Lung (tissue), 11 donors: ENCODE measurements at regions not wholly inside any gene's neighbourhood (a gene's known extent, or its start where the extent isn't known, plus 50 kb on each side); places are given as distances from the start of the nearest gene placed in this dataset.

ENCODE experiments used
- ATAC-seq: fragments of 200-7000 bp; cut with Tn5 transposase; one replicate; pipeline ENCODE4 v1.9.1; 2020; ENCODE audit warnings: moderate number of reproducible peaks; ENCODE audit not compliant: insufficient read depth, low FRiP score
- DNase-seq, 3 donors: peaks; one replicate each; pipeline ENCODE4 v3.0.0-alpha.2; 2013 to 2017
- H3K27ac ChIP-seq, 2 donors: one replicate each; pipeline ENCODE4 v1.5.1; 2013; ENCODE audit warnings: mild to moderate bottlenecking in 2 of 2, moderate library complexity in 2 of 2, control low read depth in 1 of 2, inconsistent platforms in 1 of 2, low read depth in 1 of 2, low read length in 1 of 2
- H3K27me3 ChIP-seq, 3 donors: one replicate each; pipeline ENCODE4 v1.5.1; 2013; ENCODE audit warnings: low read length in 2 of 3; ENCODE audit not compliant: control insufficient read depth in 3 of 3, insufficient read depth in 3 of 3
- H3K36me3 ChIP-seq, 4 donors: one replicate each; pipeline ENCODE4 v1.5.1; 2013; ENCODE audit warnings: low read length in 4 of 4, mild to moderate bottlenecking in 1 of 4, moderate library complexity in 1 of 4; ENCODE audit not compliant: control insufficient read depth in 4 of 4, insufficient read depth in 4 of 4
- H3K4me1 ChIP-seq, 5 donors: one replicate each; pipeline ENCODE4 v1.5.1; 2013; ENCODE audit warnings: low read length in 5 of 5, mild to moderate bottlenecking in 2 of 5, moderate library complexity in 1 of 5; ENCODE audit not compliant: control insufficient read depth in 5 of 5, insufficient read depth in 5 of 5
- H3K4me3 ChIP-seq: one replicate; pipeline ENCODE4 v1.5.1; 2013; ENCODE audit warnings: mild to moderate bottlenecking, control low read depth, moderate library complexity
- H3K9ac ChIP-seq, 2 donors: one replicate each; pipeline ENCODE4 v1.5.1; 2013; ENCODE audit warnings: low read length in 2 of 2, control low read depth in 1 of 2; ENCODE audit not compliant: insufficient read depth in 1 of 2
- H3K9me3 ChIP-seq, 4 donors: one replicate each; pipeline ENCODE4 v1.5.1; 2013; ENCODE audit warnings: low read length in 3 of 4, mild to moderate bottlenecking in 1 of 4, moderate library complexity in 1 of 4; ENCODE audit not compliant: control insufficient read depth in 4 of 4, insufficient read depth in 3 of 4
- WGBS, 2 donors: extraction: QIAGEN DNeasy Blood & Tissue Kit; methylation state at CpG; one replicate each; pipeline ENCODE4 v1.1.7; 2013; 5-methylcytosine and 5-hydroxymethylcytosine counted together
- TF ChIP-seq, protein P1 (sequence below): IDR thresholded peaks from 2 replicates; pipeline ENCODE4 v1.5.1; 2012; ENCODE audit warnings: mild to moderate bottlenecking; ENCODE audit errors: control extremely low read depth, extremely low read depth
- donor health status: control.
- donor health status: control.
- donor health status: Bipolar disorder and iron deficiency.
- donor health status: healthy.
- donor health status: DM: yes; HTN: yes; CAD: no.

DNA sequence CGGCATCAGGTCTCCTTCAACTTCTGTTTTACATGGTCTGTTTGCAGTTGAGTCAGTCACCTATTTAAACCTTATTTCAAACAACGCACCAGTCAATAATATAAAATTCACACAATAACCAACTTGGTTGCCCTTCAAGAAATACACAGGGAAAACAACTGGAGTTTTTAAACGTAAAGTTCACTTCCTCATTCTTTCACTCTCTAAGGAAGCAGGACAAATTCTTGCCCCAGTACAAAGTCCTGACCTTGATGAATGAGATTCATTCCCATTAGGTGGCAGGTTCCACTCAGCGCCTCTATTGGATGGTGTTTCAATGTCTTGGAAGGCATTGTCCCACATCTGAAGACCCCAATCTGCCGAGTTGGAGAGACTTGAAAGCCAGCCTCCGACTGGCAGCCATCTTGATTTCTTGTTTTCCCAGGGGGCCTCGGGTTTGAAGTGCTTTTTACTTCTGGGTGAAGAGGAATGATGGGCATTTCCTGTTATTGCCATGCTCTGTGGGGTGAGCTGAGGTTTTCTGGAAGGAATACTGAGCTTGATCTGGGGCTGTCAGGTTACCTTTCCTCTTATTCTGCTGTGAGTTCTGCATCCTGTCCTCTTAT, 105.0 kb downstream of the ACER2 start:
- no peak for DNase-seq
- no peak for ATAC-seq
- H3K27ac ChIP-seq, result no peak overlapping the region
- no peak overlapping the region for H3K4me3 ChIP-seq
- WGBS, 2 donors, result 61 to 69% methylated on average over 7 of the region's 7 CpGs
- TF ChIP-seq, protein P1, sequence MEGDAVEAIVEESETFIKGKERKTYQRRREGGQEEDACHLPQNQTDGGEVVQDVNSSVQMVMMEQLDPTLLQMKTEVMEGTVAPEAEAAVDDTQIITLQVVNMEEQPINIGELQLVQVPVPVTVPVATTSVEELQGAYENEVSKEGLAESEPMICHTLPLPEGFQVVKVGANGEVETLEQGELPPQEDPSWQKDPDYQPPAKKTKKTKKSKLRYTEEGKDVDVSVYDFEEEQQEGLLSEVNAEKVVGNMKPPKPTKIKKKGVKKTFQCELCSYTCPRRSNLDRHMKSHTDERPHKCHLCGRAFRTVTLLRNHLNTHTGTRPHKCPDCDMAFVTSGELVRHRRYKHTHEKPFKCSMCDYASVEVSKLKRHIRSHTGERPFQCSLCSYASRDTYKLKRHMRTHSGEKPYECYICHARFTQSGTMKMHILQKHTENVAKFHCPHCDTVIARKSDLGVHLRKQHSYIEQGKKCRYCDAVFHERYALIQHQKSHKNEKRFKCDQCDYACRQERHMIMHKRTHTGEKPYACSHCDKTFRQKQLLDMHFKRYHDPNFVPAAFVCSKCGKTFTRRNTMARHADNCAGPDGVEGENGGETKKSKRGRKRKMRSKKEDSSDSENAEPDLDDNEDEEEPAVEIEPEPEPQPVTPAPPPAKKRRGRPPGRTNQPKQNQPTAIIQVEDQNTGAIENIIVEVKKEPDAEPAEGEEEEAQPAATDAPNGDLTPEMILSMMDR, result no peak
- no peaks in the 10 kb centered on the region for H3K4me1 ChIP-seq
- peaks cover 0 to 2% (median 0%) of the 10 kb centered on the region in 4 donors for H3K9me3 ChIP-seq
- H3K36me3 ChIP-seq, result no peaks in the 10 kb centered on the region
- no peaks in the 10 kb centered on the region for H3K27me3 ChIP-seq
- no peak overlapping the region for H3K9ac ChIP-seq

DNA sequence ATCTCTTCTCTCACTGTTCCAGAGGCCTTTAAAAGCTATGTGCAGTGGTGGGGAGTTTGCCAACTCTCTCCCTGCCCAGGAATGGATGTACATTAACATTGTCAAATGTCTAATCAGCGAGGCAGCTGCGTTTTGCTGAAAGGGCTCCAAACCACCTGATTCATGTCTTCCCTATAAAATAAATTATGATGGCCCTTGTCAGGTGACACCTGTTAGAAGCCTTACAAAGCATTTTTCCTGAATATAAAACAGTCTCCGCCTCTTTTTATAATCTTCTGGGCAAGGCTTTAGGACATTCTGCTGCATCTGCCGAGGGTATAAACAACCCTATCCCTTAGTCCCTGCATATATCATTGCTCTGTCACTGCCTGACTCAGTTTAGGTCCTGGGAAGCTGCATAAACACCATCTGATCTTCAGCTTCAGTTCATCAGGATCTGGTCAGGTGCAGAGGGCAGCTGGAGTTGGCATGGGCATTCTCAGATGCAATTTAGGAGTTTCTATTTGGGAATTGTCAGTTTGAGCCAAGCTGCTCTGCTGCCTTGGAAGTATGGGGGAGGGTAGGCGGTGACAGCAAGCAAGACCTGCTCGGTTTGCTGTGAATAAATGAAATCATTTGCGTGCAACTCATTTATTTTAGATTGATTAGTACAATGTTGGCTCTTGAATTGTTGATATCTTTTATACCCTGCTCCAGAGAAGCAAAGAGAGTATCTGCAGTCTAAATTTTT, 103.5 kb downstream of the ACER2 start:
- 76 to 78% methylated on average over 7 of the region's 7 CpGs for WGBS, 2 donors
- Histone ChIP-seq H3K27ac (no peak overlapping the region), H3K9ac (no peak overlapping the region), H3K4me3 (no peak overlapping the region), H3K36me3 (no peaks in the 10 kb centered on the region), H3K27me3 (no peaks in the 10 kb centered on the region), H3K9me3 (peaks cover 0 to 2% (median 0%) of the 10 kb centered on the region in 4 donors), H3K4me1 (no peaks in the 10 kb centered on the region)
- ATAC-seq (no peak), DNase-seq (no peak)
- TF ChIP-seq, protein P1, result no peak

DNA sequence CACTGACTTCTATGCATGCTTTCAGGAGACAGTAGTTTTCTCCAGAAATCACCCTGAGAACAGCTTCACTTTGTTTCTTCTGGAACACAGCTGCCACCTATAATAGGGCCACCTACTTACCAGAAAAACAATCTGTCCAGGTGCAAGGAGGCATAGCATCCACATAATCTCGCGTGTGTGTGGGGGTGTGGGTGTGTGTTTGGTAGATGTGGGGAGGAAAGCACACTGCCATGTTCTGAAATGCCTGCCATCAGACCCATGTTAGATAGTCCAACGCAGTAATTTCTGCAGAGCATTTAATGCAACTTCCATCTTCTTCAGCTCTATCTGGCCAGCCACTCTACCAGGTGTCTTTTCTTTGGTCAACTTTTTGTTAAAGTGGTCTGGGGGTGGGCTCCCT, 102.9 kb downstream of the ACER2 start:
- no peaks in the 10 kb centered on the region for H3K9me3 ChIP-seq
- no peak overlapping the region for H3K27ac ChIP-seq
- no peak overlapping the region for H3K9ac ChIP-seq
- H3K27me3 ChIP-seq, result no peaks in the 10 kb centered on the region
- ATAC-seq (no peak), DNase-seq (no peak)
- H3K36me3 ChIP-seq, result no peaks in the 10 kb centered on the region
- H3K4me3 ChIP-seq, result no peak overlapping the region
- WGBS, 2 donors, result 72 to 79% methylated on average over 3 of the region's 3 CpGs
- H3K4me1 ChIP-seq, result no peaks in the 10 kb centered on the region
- TF ChIP-seq, protein P1, result no peak
